ENCODE measurements at regions not wholly inside any gene's neighbourhood (a gene's known extent, or its start where the extent isn't known, plus 50 kb on each side); places are given as distances from the start of the nearest gene placed in this dataset.

DNA sequence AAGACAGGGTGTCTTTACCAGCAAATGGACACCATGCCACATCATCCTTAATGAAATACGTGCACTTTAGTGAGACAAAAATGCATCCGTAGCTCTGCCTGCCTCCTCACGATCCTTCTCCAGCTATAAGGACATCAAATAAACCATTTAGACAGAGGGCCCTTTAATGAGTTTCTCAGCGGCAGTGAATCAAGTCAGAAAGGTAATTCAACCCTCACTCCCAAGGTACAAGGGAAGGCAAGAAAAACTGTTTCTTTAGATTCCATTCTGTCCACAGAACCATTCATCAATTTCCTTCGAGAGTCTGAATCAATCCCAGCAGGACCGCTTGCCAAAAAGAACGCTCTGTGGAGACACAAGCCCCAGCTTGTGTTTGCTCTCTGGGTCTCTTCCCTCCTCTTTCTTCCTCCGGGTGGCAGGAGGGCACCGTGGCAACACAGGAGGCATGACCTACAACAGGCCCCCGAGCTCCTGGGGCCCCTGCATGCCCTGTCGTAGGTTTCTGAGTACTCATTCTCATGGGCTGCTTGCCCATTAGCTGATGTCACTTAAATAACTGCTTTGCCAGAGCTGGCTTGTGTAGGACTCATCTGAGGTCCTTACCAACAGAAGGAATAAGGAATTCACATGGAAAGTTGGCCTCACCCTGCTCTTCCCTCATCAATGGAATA is 297.8 kb upstream of the PRKCQ start:
- peaks cover 9 to 13% (median 11%) of the 10 kb centered on the region in 3 donors for H3K4me1 ChIP-seq (ENCODE audit: control insufficient read depth in 3 of 3, insufficient read depth in 3 of 3, low read length in 3 of 3)
- H3K9me3 ChIP-seq (ENCODE audit: control insufficient read depth in 3 of 3, low read length in 3 of 3): no peaks in the 10 kb centered on the region
- peaks cover 6 to 8% (median 8%) of the 10 kb centered on the region in 3 donors for H3K27me3 ChIP-seq (ENCODE audit: control insufficient read depth in 3 of 3, insufficient read depth in 3 of 3, low read length in 3 of 3)
- peak overlapping the region in 2 of 3 donors; percentile 17 to 22 for H3K4me3 ChIP-seq (ENCODE audit: low read length in 3 of 3)
- H3K9ac ChIP-seq (ENCODE audit: low read depth in 1 of 3, low read length in 3 of 3): peak overlapping the region in 1 of 3 donors; percentile 38
- no peaks in the 10 kb centered on the region for H3K36me3 ChIP-seq (ENCODE audit: control insufficient read depth in 3 of 3, insufficient read depth in 3 of 3, low read length in 3 of 3)
- no peak overlapping the region for H3K27ac ChIP-seq (ENCODE audit: low read depth, low read length)

DNA sequence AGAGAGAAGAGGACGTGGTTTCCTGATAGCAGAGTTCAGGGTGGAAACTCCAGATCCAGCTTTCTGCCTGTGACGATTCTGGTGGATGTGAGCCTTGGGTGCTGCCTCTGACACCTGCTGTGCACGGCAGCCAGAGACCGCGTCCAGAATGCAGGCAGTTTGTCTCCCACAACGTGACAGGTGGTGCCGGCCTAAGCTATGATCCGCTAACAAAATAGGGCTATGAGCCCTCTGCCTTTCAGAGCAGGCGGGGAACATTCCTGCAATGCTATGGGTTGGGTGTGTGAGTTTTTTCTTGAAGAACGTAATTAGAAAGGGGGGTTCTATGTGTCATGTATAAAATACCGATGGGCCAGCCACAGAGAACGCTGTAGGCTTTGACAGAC is 297.3 kb upstream of the PRKCQ start:
- H3K36me3 ChIP-seq (ENCODE audit: control insufficient read depth in 3 of 3, insufficient read depth in 3 of 3, low read length in 3 of 3): no peaks in the 10 kb centered on the region
- H3K27ac ChIP-seq (ENCODE audit: low read depth, low read length): no peak overlapping the region
- H3K9me3 ChIP-seq (ENCODE audit: control insufficient read depth in 3 of 3, low read length in 3 of 3): no peaks in the 10 kb centered on the region
- H3K4me1 ChIP-seq (ENCODE audit: control insufficient read depth in 3 of 3, insufficient read depth in 3 of 3, low read length in 3 of 3): peaks cover 9 to 13% (median 11%) of the 10 kb centered on the region in 3 donors
- H3K4me3 ChIP-seq (ENCODE audit: low read length in 3 of 3): peak overlapping the region in 1 of 3 donors; percentile 22
- H3K9ac ChIP-seq (ENCODE audit: low read depth in 1 of 3, low read length in 3 of 3): peak overlapping the region in 1 of 3 donors; percentile 38
- H3K27me3 ChIP-seq (ENCODE audit: control insufficient read depth in 3 of 3, insufficient read depth in 3 of 3, low read length in 3 of 3): peaks cover 6 to 8% (median 8%) of the 10 kb centered on the region in 3 donors

- peaks cover 5 to 8% (median 6%) of the 10 kb centered on the region in 3 donors for H3K27me3 ChIP-seq (ENCODE audit: control insufficient read depth in 3 of 3, insufficient read depth in 3 of 3, low read length in 3 of 3)
- no peaks in the 10 kb centered on the region for H3K36me3 ChIP-seq (ENCODE audit: control insufficient read depth in 3 of 3, insufficient read depth in 3 of 3, low read length in 3 of 3)
- H3K27ac ChIP-seq (ENCODE audit: low read depth, low read length): no peak overlapping the region
These were observed 295.3 kb upstream of the PRKCQ start for GRCh38 chr10:6875269-6875865.

DNA sequence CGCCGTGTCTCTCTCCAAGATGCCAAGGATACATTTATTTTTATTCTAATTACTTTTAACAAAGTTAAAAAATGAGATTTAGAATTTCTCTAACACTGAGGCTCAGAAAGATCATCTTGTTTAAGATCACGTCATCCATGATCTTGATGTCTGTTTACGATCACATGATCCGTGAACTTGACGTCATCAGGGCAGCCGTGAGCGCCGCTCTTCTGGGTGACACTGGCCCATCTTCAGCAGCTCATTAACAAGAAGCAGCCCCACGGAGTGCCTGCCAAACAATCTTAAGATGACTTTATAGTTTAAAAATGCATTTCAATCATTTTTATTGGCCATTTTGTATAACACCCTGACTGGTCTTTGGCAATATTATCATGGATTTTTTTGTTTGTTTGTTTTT is 291.1 kb upstream of the PRKCQ start:
- Histone ChIP-seq H3K9ac (ENCODE audit: low read depth in 1 of 3, low read length in 3 of 3) (no peak overlapping the region), H3K27me3 (ENCODE audit: control insufficient read depth in 3 of 3, insufficient read depth in 3 of 3, low read length in 3 of 3) (peaks cover 3 to 6% (median 5%) of the 10 kb centered on the region in 3 donors), H3K27ac (ENCODE audit: low read depth, low read length) (no peak overlapping the region), H3K4me1 (ENCODE audit: control insufficient read depth in 3 of 3, insufficient read depth in 3 of 3, low read length in 3 of 3) (no peaks in the 10 kb centered on the region), H3K36me3 (ENCODE audit: control insufficient read depth in 3 of 3, insufficient read depth in 3 of 3, low read length in 3 of 3) (no peaks in the 10 kb centered on the region), H3K4me3 (ENCODE audit: low read length in 3 of 3) (no peak overlapping the region), H3K9me3 (ENCODE audit: control insufficient read depth in 3 of 3, low read length in 3 of 3) (no peaks in the 10 kb centered on the region)

More at GRCh38 chr10:6875269-6875865, 295.3 kb upstream of the PRKCQ start:
- Histone ChIP-seq H3K9me3 (ENCODE audit: control insufficient read depth in 3 of 3, low read length in 3 of 3) (no peaks in the 10 kb centered on the region), H3K9ac (ENCODE audit: low read depth in 1 of 3, low read length in 3 of 3) (no peak overlapping the region), H3K4me1 (ENCODE audit: control insufficient read depth in 3 of 3, insufficient read depth in 3 of 3, low read length in 3 of 3) (peaks cover 9 to 13% (median 11%) of the 10 kb centered on the region in 3 donors), H3K4me3 (ENCODE audit: low read length in 3 of 3) (no peak overlapping the region)

GRCh38 chr10:6868036-6868725 is 288.1 kb upstream of the PRKCQ start:
- Histone ChIP-seq H3K9me3 (ENCODE audit: control insufficient read depth in 3 of 3, low read length in 3 of 3) (no peaks in the 10 kb centered on the region), H3K27ac (ENCODE audit: low read depth, low read length) (no peak overlapping the region), H3K4me3 (ENCODE audit: low read length in 3 of 3) (no peak overlapping the region), H3K4me1 (ENCODE audit: control insufficient read depth in 3 of 3, insufficient read depth in 3 of 3, low read length in 3 of 3) (no peaks in the 10 kb centered on the region), H3K9ac (ENCODE audit: low read depth in 1 of 3, low read length in 3 of 3) (no peak overlapping the region), H3K27me3 (ENCODE audit: control insufficient read depth in 3 of 3, insufficient read depth in 3 of 3, low read length in 3 of 3) (no peaks in the 10 kb centered on the region), H3K36me3 (ENCODE audit: control insufficient read depth in 3 of 3, insufficient read depth in 3 of 3, low read length in 3 of 3) (no peaks in the 10 kb centered on the region)

DNA sequence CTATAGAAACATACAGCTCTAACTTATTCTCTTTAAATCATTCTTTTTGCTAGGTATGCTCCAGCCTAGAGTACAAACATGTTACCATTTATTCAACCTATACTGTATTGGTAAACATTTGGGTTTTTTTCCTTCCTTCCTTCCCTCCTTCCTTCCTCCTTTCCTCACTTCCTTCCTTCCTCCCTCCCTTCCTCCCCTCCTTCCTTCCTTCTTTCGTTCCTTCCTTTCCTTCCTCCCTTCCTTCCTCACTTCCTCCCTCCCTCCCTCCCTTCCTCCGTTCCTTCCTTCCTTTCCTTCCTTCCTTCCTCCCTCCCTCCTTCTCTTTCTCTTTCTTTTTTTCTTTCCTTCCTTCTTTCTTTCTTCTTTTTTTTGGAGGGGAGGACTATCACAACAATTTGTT is 286.7 kb upstream of the PRKCQ start:
- H3K4me1 ChIP-seq (ENCODE audit: control insufficient read depth in 3 of 3, insufficient read depth in 3 of 3, low read length in 3 of 3): no peaks in the 10 kb centered on the region
- H3K4me3 ChIP-seq (ENCODE audit: low read length in 3 of 3): no peak overlapping the region
- no peaks in the 10 kb centered on the region for H3K36me3 ChIP-seq (ENCODE audit: control insufficient read depth in 3 of 3, insufficient read depth in 3 of 3, low read length in 3 of 3)
- H3K9ac ChIP-seq (ENCODE audit: low read depth in 1 of 3, low read length in 3 of 3): no peak overlapping the region
- H3K27ac ChIP-seq (ENCODE audit: low read depth, low read length): no peak overlapping the region
- H3K27me3 ChIP-seq (ENCODE audit: control insufficient read depth in 3 of 3, insufficient read depth in 3 of 3, low read length in 3 of 3): no peaks in the 10 kb centered on the region
- H3K9me3 ChIP-seq (ENCODE audit: control insufficient read depth in 3 of 3, low read length in 3 of 3): no peaks in the 10 kb centered on the region

DNA sequence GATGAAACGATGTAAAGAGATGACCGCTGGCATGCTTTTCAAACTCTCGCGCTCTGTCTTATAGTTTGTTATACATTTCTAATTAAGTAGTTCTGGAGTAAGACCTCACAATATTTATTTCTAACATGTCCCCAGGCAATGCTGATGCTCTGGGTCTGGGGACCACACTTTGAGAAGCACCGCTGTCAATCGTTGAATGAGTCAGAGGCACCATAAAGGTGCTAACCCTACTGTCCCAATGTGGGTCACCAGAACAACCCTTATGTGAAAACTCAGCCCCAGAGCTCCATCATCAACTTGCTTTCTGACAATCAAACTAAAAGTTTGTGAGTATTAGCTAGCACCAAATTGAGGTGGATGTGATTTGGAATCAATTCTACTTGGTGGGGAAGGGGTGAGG is 284.1 kb upstream of the PRKCQ start:
- Histone ChIP-seq H3K4me1 (ENCODE audit: control insufficient read depth in 3 of 3, insufficient read depth in 3 of 3, low read length in 3 of 3) (no peaks in the 10 kb centered on the region), H3K27ac (ENCODE audit: low read depth, low read length) (no peak overlapping the region), H3K4me3 (ENCODE audit: low read length in 3 of 3) (no peak overlapping the region), H3K9ac (ENCODE audit: low read depth in 1 of 3, low read length in 3 of 3) (no peak overlapping the region), H3K9me3 (ENCODE audit: control insufficient read depth in 3 of 3, low read length in 3 of 3) (no peaks in the 10 kb centered on the region), H3K36me3 (ENCODE audit: control insufficient read depth in 3 of 3, insufficient read depth in 3 of 3, low read length in 3 of 3) (no peaks in the 10 kb centered on the region), H3K27me3 (ENCODE audit: control insufficient read depth in 3 of 3, insufficient read depth in 3 of 3, low read length in 3 of 3) (no peaks in the 10 kb centered on the region)

DNA sequence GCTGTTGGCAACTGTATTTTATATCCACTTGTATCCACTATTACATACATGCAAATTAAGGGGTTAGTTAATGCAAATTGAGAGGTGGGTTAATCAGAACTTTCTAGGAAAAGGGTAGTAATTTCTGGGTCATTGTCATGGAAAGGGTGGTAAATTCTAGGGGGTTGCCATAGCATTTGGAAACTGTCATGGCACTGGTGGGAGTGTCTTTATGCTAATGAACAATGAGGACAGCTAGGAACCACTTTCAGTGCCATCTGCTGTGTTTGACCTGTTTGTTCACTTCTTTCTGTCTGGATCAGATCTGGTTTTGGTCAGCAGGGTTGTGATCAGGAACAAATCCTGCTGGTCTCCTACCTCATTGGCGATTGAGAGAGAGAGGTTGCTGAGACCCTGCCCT is 283.3 kb upstream of the PRKCQ start:
- Histone ChIP-seq H3K36me3 (ENCODE audit: control insufficient read depth in 3 of 3, insufficient read depth in 3 of 3, low read length in 3 of 3) (no peaks in the 10 kb centered on the region), H3K27me3 (ENCODE audit: control insufficient read depth in 3 of 3, insufficient read depth in 3 of 3, low read length in 3 of 3) (no peaks in the 10 kb centered on the region), H3K9me3 (ENCODE audit: control insufficient read depth in 3 of 3, low read length in 3 of 3) (no peaks in the 10 kb centered on the region), H3K4me1 (ENCODE audit: control insufficient read depth in 3 of 3, insufficient read depth in 3 of 3, low read length in 3 of 3) (no peaks in the 10 kb centered on the region), H3K4me3 (ENCODE audit: low read length in 3 of 3) (no peak overlapping the region), H3K9ac (ENCODE audit: low read depth in 1 of 3, low read length in 3 of 3) (no peak overlapping the region), H3K27ac (ENCODE audit: low read depth, low read length) (no peak overlapping the region)

DNA sequence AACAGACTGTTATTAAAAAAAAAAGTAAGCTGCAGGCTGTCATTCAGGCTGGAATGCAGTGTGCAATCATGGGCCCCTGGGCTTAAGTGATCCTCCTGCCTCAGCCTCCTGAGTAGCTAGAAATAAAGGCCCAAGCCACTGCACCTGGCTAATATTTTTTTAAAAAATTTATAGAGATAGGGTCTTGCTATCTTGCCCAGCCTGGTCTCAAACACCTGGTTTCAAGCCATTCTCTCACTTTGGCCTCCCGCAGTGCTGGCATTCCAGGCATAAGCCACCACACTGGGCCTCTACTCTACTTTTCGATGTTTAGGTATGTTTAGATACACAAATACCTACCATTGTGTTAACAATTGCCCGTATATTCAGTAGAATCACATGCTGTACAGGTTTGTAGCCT is 270.4 kb upstream of the PRKCQ start:
- Histone ChIP-seq H3K4me3 (ENCODE audit: low read length in 3 of 3) (no peak overlapping the region), H3K9me3 (ENCODE audit: control insufficient read depth in 3 of 3, low read length in 3 of 3) (no peaks in the 10 kb centered on the region), H3K9ac (ENCODE audit: low read depth in 1 of 3, low read length in 3 of 3) (no peak overlapping the region), H3K4me1 (ENCODE audit: control insufficient read depth in 3 of 3, insufficient read depth in 3 of 3, low read length in 3 of 3) (no peaks in the 10 kb centered on the region), H3K27ac (ENCODE audit: low read depth, low read length) (no peak overlapping the region), H3K27me3 (ENCODE audit: control insufficient read depth in 3 of 3, insufficient read depth in 3 of 3, low read length in 3 of 3) (no peaks in the 10 kb centered on the region), H3K36me3 (ENCODE audit: control insufficient read depth in 3 of 3, insufficient read depth in 3 of 3, low read length in 3 of 3) (no peaks in the 10 kb centered on the region)

GRCh38 chr10:6847561-6847960 is 267.5 kb upstream of the PRKCQ start:
- Histone ChIP-seq H3K4me1 (ENCODE audit: control insufficient read depth in 3 of 3, insufficient read depth in 3 of 3, low read length in 3 of 3) (no peaks in the 10 kb centered on the region), H3K27ac (ENCODE audit: low read depth, low read length) (no peak overlapping the region), H3K9me3 (ENCODE audit: control insufficient read depth in 3 of 3, low read length in 3 of 3) (no peaks in the 10 kb centered on the region), H3K4me3 (ENCODE audit: low read length in 3 of 3) (no peak overlapping the region), H3K36me3 (ENCODE audit: control insufficient read depth in 3 of 3, insufficient read depth in 3 of 3, low read length in 3 of 3) (no peaks in the 10 kb centered on the region), H3K27me3 (ENCODE audit: control insufficient read depth in 3 of 3, insufficient read depth in 3 of 3, low read length in 3 of 3) (no peaks in the 10 kb centered on the region), H3K9ac (ENCODE audit: low read depth in 1 of 3, low read length in 3 of 3) (no peak overlapping the region)
